ENCODE measurements at regions not wholly inside any gene's neighbourhood (a gene's known extent, or its start where the extent isn't known, plus 50 kb on each side); places are given as distances from the start of the nearest gene placed in this dataset.
A peak's percentile ranks its signal among the peaks of the same experiment; 100 is the strongest.

- TF ChIP-seq, protein P1, sequence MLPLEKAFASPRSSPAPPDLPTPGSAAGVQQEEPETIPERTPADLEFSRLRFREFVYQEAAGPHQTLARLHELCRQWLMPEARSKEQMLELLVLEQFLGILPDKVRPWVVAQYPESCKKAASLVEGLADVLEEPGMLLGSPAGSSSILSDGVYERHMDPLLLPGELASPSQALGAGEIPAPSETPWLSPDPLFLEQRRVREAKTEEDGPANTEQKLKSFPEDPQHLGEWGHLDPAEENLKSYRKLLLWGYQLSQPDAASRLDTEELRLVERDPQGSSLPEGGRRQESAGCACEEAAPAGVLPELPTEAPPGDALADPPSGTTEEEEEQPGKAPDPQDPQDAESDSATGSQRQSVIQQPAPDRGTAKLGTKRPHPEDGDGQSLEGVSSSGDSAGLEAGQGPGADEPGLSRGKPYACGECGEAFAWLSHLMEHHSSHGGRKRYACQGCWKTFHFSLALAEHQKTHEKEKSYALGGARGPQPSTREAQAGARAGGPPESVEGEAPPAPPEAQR (tag by site-specific recombination; IDR thresholded peaks at IDR 0.05), result no peak
- no peak for TF ChIP-seq ZNF112 (tag by site-specific recombination; IDR thresholded peaks at IDR 0.05)
- no peak for TF ChIP-seq ZNF558 (tag by site-specific recombination; IDR thresholded peaks at IDR 0.05)
- TF ChIP-seq, protein P2, sequence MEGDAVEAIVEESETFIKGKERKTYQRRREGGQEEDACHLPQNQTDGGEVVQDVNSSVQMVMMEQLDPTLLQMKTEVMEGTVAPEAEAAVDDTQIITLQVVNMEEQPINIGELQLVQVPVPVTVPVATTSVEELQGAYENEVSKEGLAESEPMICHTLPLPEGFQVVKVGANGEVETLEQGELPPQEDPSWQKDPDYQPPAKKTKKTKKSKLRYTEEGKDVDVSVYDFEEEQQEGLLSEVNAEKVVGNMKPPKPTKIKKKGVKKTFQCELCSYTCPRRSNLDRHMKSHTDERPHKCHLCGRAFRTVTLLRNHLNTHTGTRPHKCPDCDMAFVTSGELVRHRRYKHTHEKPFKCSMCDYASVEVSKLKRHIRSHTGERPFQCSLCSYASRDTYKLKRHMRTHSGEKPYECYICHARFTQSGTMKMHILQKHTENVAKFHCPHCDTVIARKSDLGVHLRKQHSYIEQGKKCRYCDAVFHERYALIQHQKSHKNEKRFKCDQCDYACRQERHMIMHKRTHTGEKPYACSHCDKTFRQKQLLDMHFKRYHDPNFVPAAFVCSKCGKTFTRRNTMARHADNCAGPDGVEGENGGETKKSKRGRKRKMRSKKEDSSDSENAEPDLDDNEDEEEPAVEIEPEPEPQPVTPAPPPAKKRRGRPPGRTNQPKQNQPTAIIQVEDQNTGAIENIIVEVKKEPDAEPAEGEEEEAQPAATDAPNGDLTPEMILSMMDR (tag by site-specific recombination; IDR thresholded peaks at IDR 0.05), result no peak
- TF ChIP-seq, protein P3, sequence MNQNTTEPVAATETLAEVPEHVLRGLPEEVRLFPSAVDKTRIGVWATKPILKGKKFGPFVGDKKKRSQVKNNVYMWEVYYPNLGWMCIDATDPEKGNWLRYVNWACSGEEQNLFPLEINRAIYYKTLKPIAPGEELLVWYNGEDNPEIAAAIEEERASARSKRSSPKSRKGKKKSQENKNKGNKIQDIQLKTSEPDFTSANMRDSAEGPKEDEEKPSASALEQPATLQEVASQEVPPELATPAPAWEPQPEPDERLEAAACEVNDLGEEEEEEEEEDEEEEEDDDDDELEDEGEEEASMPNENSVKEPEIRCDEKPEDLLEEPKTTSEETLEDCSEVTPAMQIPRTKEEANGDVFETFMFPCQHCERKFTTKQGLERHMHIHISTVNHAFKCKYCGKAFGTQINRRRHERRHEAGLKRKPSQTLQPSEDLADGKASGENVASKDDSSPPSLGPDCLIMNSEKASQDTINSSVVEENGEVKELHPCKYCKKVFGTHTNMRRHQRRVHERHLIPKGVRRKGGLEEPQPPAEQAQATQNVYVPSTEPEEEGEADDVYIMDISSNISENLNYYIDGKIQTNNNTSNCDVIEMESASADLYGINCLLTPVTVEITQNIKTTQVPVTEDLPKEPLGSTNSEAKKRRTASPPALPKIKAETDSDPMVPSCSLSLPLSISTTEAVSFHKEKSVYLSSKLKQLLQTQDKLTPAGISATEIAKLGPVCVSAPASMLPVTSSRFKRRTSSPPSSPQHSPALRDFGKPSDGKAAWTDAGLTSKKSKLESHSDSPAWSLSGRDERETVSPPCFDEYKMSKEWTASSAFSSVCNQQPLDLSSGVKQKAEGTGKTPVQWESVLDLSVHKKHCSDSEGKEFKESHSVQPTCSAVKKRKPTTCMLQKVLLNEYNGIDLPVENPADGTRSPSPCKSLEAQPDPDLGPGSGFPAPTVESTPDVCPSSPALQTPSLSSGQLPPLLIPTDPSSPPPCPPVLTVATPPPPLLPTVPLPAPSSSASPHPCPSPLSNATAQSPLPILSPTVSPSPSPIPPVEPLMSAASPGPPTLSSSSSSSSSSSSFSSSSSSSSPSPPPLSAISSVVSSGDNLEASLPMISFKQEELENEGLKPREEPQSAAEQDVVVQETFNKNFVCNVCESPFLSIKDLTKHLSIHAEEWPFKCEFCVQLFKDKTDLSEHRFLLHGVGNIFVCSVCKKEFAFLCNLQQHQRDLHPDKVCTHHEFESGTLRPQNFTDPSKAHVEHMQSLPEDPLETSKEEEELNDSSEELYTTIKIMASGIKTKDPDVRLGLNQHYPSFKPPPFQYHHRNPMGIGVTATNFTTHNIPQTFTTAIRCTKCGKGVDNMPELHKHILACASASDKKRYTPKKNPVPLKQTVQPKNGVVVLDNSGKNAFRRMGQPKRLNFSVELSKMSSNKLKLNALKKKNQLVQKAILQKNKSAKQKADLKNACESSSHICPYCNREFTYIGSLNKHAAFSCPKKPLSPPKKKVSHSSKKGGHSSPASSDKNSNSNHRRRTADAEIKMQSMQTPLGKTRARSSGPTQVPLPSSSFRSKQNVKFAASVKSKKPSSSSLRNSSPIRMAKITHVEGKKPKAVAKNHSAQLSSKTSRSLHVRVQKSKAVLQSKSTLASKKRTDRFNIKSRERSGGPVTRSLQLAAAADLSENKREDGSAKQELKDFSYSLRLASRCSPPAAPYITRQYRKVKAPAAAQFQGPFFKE (tag by site-specific recombination; IDR thresholded peaks at IDR 0.05; ENCODE audit: borderline replicate concordance), result no peak
- no peak for TF ChIP-seq ZNF555 (tag by site-specific recombination; conservative IDR thresholded peaks at IDR 0.05)
- TF ChIP-seq REST (tag by site-specific recombination; IDR thresholded peaks at IDR 0.05), result no peak
- no peak for TF ChIP-seq ZNF530 (tag by site-specific recombination; IDR thresholded peaks at IDR 0.05; ENCODE audit: low read depth)
- no peak for TF ChIP-seq KLF1 (tag by site-specific recombination; IDR thresholded peaks at IDR 0.05)
- TF ChIP-seq ZNF513 (tag by site-specific recombination; IDR thresholded peaks at IDR 0.05), result no peak
- no peak for TF ChIP-seq ZNF510 (tag by site-specific recombination; IDR thresholded peaks at IDR 0.05; ENCODE audit: insufficient replicate concordance)
- no peak for TF ChIP-seq ZNF302 (tag by site-specific recombination; IDR thresholded peaks at IDR 0.05; ENCODE audit: low read depth)
- TF ChIP-seq ZNF311 (tag by site-specific recombination; IDR thresholded peaks at IDR 0.05; ENCODE audit: borderline replicate concordance), result no peak
- TF ChIP-seq ZBTB8A (tag by site-specific recombination; IDR thresholded peaks at IDR 0.05), result 0 out of 2 replicates have a peak, but pooled peaks have one; percentile 27
- TF ChIP-seq ZBTB20 (tag by site-specific recombination; IDR thresholded peaks at IDR 0.05), result no peak
- no peak for TF ChIP-seq ZSCAN23 (tag by site-specific recombination; IDR thresholded peaks at IDR 0.05)
- TF ChIP-seq GLIS2 (tag by site-specific recombination; IDR thresholded peaks at IDR 0.05), result no peak
- TF ChIP-seq, protein P4, sequence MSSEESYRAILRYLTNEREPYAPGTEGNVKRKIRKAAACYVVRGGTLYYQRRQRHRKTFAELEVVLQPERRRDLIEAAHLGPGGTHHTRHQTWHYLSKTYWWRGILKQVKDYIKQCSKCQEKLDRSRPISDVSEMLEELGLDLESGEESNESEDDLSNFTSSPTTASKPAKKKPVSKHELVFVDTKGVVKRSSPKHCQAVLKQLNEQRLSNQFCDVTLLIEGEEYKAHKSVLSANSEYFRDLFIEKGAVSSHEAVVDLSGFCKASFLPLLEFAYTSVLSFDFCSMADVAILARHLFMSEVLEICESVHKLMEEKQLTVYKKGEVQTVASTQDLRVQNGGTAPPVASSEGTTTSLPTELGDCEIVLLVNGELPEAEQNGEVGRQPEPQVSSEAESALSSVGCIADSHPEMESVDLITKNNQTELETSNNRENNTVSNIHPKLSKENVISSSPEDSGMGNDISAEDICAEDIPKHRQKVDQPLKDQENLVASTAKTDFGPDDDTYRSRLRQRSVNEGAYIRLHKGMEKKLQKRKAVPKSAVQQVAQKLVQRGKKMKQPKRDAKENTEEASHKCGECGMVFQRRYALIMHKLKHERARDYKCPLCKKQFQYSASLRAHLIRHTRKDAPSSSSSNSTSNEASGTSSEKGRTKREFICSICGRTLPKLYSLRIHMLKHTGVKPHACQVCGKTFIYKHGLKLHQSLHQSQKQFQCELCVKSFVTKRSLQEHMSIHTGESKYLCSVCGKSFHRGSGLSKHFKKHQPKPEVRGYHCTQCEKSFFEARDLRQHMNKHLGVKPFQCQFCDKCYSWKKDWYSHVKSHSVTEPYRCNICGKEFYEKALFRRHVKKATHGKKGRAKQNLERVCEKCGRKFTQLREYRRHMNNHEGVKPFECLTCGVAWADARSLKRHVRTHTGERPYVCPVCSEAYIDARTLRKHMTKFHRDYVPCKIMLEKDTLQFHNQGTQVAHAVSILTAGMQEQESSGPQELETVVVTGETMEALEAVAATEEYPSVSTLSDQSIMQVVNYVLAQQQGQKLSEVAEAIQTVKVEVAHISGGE (tag by site-specific recombination; conservative IDR thresholded peaks at IDR 0.05; ENCODE audit: low read depth), result no peak
- TF ChIP-seq ZNF266 (tag by site-specific recombination; IDR thresholded peaks at IDR 0.05; ENCODE audit: low read depth), result no peak
- TF ChIP-seq ZNF664 (tag by site-specific recombination; IDR thresholded peaks at IDR 0.05), result no peak
- no peak for TF ChIP-seq ZNF138 (tag by site-specific recombination; IDR thresholded peaks at IDR 0.05; ENCODE audit: borderline replicate concordance)
- no peak for TF ChIP-seq ZNF521 (tag by site-specific recombination; IDR thresholded peaks at IDR 0.05)
Observed at GRCh38 chr13:50574731-50575130, 268.8 kb downstream of the DLEU7 start (continued).

Measured in HEK293 (cell line).